ENCODE measurements at regions not wholly inside any gene's neighbourhood (a gene's known extent, or its start where the extent isn't known, plus 50 kb on each side); places are given as distances from the start of the nearest gene placed in this dataset.
"Not testable (repeated sequence)": the region's sequence is repeated elsewhere in the genome, so short reads cannot be mapped to it uniquely, and the experiment has no call there.

DNA sequence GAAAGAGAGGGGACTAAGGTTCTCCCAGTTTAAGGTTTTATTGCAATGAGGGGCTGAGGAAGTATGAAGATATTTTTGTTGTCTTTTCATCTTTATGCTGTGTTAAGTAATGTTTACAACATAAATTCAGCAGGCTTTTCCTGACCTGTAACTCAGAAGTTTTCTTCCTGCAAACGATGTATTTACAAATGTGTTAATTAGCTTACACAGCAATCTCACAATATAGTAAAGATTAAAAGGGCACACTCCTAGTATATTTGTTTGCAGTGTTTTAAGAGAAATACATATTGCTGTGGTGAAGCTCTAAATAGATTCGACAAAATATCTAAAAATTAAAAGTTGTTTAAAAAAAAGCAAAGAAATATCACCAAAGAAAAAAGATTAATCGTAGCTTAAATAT, 55.7 kb downstream of the OR11H12 start:
- TF ChIP-seq CTCF (IDR thresholded peaks at IDR 0.05), result no peak
- no peak overlapping the region for H3K27ac ChIP-seq
- H3K9me3 ChIP-seq, result no peaks in the 10 kb centered on the region
- DNase-seq, result no peak
- no peaks in the 10 kb centered on the region for H3K36me3 ChIP-seq
- intact Hi-C loops (cut with DNase I), result no loop called here
- H3K27me3 ChIP-seq (ENCODE audit: low read depth), result no peaks in the 10 kb centered on the region
- H3K4me1 ChIP-seq, result no peaks in the 10 kb centered on the region
- ATAC-seq, result no peak
- no peak overlapping the region for H3K4me3 ChIP-seq

DNA sequence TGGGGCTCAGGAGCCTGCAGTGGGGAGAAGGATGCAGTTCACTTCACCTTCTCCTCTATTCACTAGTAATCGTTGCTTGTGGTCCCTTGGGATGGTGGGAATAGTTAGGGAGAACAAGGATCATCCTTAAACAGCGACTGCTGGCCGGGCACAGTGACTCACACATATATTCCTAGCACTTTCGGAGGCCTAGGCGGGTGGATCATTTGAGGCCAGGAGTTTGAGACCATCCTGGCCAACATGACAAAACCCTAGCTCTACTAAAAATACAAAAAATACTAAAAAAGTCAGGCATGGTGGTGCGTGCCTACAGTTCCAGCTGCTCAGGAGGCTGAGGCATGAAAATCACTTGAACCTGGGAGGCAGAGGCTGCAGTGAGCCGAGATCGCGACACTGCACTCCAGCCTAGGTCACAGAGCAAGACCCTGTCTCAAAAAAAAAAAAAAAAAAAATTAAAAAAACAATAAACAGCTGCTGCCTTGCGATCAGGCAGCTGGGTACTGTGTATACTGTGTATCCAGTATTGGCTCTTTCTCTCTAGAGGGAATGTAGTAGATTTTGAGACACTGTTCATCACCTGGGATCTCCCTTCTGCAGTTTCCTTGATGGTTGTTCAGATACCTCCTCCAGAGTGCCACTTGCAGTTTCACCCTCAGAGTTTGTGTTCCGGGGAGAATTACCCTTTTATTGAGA, 59.1 kb downstream of the OR11H12 start:
- peak in 1 of 2 donors; percentile 31 for ATAC-seq
- H3K9me3 ChIP-seq, result not testable (repeated sequence)

GRCh38 chr14:18660585-18660922, 59.6 kb downstream of the OR11H12 start:
- Histone ChIP-seq H3K4me1 (no peaks in the 10 kb centered on the region), H3K36me3 (no peaks in the 10 kb centered on the region), H3K4me3 (no peak overlapping the region), H3K27ac (no peak overlapping the region), H3K9me3 (no peaks in the 10 kb centered on the region), H3K27me3 (ENCODE audit: low read depth) (no peaks in the 10 kb centered on the region)
- intact Hi-C loops (cut with DNase I), result no loop called here
- no peak for DNase-seq
- ATAC-seq, result peak in 1 of 2 donors; percentile 35
- no peak for TF ChIP-seq CTCF (IDR thresholded peaks at IDR 0.05)

More for the DNA sequence above, 59.1 kb downstream of the OR11H12 start:
- DNase-seq; intact Hi-C loops (cut with DNase I); H3K4me3 ChIP-seq; H3K27ac ChIP-seq; H3K36me3 ChIP-seq; H3K4me1 ChIP-seq; H3K27me3 ChIP-seq (ENCODE audit: low read depth): not testable (repeated sequence)

GRCh38 chr14:18667843-18668242, 66.9 kb downstream of the OR11H12 start:
- DNase-seq; H3K4me3 ChIP-seq; ATAC-seq; H3K4me1 ChIP-seq; intact Hi-C loops (cut with DNase I); H3K27ac ChIP-seq; H3K27me3 ChIP-seq (ENCODE audit: low read depth); H3K36me3 ChIP-seq; H3K9me3 ChIP-seq: not testable (repeated sequence)

DNA sequence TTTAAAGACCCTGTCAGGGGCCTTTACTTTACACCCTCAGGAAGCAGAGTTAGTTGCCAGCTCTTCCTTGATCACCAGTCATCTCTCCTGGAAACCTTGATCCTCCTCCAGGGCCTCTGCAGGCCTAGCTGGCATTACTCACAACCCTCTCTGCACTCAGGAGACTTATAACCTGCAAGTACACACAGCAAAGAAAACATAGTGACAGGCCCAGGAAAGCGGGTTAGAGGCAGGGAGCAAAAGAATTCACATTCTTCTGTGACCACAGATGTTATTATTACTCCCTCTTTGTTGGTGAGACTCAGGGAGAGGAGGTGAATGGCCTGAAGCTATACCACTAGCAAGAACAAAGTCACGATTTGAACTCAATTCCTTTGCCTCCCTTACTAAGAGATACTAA, 87.4 kb downstream of the OR11H12 start:
- Histone ChIP-seq H3K4me3 (no peak overlapping the region), H3K4me1 (no peaks in the 10 kb centered on the region), H3K27ac (no peak overlapping the region), H3K36me3 (no peaks in the 10 kb centered on the region), H3K9me3 (no peaks in the 10 kb centered on the region), H3K27me3 (ENCODE audit: low read depth) (no peaks in the 10 kb centered on the region)
- ATAC-seq (no peak), DNase-seq (no peak)
- TF ChIP-seq CTCF (IDR thresholded peaks at IDR 0.05), result no peak
- intact Hi-C loops (cut with DNase I), result no loop called here
